ENCODE measurements at regions not wholly inside any gene's neighbourhood (a gene's known extent, or its start where the extent isn't known, plus 50 kb on each side); places are given as distances from the start of the nearest gene placed in this dataset.

DNA sequence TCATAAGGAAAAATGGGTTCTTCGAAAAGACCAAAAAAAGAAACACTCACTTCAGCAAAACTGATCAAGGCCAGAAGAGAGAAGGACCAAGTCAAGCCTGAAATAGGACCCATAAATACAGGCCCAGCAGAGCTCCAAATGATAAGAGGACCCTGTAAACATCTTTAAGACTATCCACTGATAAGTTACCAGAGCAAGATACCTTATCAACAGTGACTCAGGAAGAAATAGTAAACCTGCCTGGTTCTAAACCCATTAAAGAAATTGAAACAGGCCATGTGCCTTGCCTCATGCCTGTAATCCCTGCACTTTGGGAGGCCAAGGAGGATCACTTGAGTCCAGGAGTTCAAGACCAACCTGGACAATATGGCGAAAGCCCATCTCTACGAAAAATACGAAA is 81.8 kb upstream of the ERRFI1 start:
- no peaks in the 10 kb centered on the region for H3K27me3 ChIP-seq
- ATAC-seq (no peak), DNase-seq (no peak)
- no peak overlapping the region for H3K27ac ChIP-seq
- no peaks in the 10 kb centered on the region for H3K9me3 ChIP-seq
- H3K36me3 ChIP-seq: no peaks in the 10 kb centered on the region
- peaks cover 0 to 10% (median 0%) of the 10 kb centered on the region in 9 donors for H3K4me1 ChIP-seq
- 90 to 91% methylated on average over 4 of the region's 4 CpGs for WGBS, 2 donors
- TF ChIP-seq, protein P1, sequence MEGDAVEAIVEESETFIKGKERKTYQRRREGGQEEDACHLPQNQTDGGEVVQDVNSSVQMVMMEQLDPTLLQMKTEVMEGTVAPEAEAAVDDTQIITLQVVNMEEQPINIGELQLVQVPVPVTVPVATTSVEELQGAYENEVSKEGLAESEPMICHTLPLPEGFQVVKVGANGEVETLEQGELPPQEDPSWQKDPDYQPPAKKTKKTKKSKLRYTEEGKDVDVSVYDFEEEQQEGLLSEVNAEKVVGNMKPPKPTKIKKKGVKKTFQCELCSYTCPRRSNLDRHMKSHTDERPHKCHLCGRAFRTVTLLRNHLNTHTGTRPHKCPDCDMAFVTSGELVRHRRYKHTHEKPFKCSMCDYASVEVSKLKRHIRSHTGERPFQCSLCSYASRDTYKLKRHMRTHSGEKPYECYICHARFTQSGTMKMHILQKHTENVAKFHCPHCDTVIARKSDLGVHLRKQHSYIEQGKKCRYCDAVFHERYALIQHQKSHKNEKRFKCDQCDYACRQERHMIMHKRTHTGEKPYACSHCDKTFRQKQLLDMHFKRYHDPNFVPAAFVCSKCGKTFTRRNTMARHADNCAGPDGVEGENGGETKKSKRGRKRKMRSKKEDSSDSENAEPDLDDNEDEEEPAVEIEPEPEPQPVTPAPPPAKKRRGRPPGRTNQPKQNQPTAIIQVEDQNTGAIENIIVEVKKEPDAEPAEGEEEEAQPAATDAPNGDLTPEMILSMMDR (IDR thresholded peaks at IDR 0.05): no peak
- no peak overlapping the region for H3K4me3 ChIP-seq
- intact Hi-C loops (cut with DNase I): no loop called here

DNA sequence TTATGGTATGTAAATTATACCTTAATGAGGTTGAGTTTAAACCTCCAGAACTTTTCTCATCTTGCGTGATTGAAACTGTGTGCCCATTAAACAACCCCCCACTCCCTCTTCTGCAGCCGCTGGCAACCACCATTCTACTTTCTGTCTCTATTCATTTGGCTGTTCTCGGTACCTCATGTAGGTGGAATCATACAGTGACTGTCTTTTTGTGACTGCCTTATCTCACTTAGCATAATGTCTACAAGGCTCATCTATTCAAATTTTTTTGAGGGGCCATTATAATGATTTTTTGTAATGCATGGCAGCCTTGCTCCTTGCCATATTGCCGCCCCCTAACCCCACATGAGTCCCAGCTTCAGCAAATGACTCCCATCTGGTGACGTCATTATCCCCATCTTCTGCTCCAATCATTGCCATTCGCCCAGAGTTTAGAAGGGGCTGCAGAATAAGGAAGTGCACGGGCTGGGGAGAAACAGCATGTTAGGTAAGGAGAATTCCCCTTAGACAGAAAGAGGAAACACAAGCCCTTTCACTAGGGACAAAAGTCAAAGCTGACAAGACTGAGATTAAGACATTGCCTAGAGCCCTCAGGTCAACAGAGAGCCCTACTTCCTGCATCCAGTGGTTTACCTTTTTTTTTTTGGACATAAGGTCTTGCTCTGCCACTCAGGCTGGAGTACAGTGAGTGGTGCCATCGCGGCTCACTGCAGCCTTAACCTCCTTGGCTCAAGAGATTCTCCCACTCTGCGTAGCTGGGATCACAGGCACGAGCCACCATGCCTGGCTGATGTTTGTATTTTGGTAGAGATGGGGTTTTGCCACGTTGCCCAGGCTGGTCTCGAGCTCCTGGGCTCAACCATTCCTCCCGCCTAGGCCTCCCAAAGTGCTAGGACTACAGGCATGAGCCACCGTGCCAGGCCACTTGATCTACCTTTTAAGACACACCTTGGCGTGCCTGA is 78.4 kb upstream of the ERRFI1 start:
- ATAC-seq (no peak), DNase-seq (no peak)
- Histone ChIP-seq H3K9me3 (peaks cover 0 to under 1% (median 0%) of the 10 kb centered on the region in 11 donors), H3K27ac (peak overlapping the region in 1 of 10 donors; percentile 68), H3K36me3 (no peaks in the 10 kb centered on the region), H3K4me3 (no peak overlapping the region), H3K27me3 (no peaks in the 10 kb centered on the region), H3K4me1 (peaks cover 0 to 10% (median 0%) of the 10 kb centered on the region in 9 donors)
- TF ChIP-seq, protein P1 (IDR thresholded peaks at IDR 0.05): no peak
- WGBS, 2 donors: 81 to 82% methylated on average over 16 of the region's 16 CpGs
- intact Hi-C loops (cut with DNase I): no loop called here

DNA sequence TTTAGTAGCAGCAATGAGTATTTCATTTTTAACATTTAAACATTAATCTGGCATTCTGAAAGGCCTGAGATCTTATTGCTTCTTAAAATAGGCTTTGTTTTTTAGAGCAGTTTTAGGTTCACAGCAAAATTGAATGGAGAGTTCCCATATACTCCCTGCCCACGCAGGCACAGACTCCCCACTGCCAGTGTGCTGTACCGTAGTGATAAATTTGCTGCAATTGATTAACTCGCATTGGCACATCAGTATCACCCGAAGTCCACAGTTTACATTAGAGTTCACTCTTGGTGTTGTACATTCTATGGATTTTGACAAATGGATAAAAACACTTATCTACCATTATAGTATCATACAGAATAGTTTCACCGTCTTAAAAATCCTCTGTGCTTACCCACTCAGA is 71.8 kb upstream of the ERRFI1 start:
- DNase-seq: no peak
- Histone ChIP-seq H3K9me3 (peaks cover 0 to 5% (median 0%) of the 10 kb centered on the region in 11 donors), H3K27ac (peak overlapping the region in 9 of 10 donors; percentile 6 to 85 (median 56)), H3K4me1 (peaks cover 0 to 50% (median 19%) of the 10 kb centered on the region in 9 donors), H3K27me3 (no peaks in the 10 kb centered on the region), H3K4me3 (no peak overlapping the region), H3K36me3 (no peaks in the 10 kb centered on the region)
- peak in 1 of 8 donors; percentile 27 for ATAC-seq
- intact Hi-C loops (cut with DNase I): no loop called here
- 74 to 80% methylated on average over 5 of the region's 5 CpGs for WGBS, 2 donors
- TF ChIP-seq, protein P1 (IDR thresholded peaks at IDR 0.05): no peak

- intact Hi-C loops (cut with DNase I): no loop called here
- ATAC-seq: peak in 5 of 8 donors; percentile 28 to 77 (median 56)
- TF ChIP-seq, protein P1 (IDR thresholded peaks at IDR 0.05): no peak
These were observed 71.1 kb upstream of the ERRFI1 start for GRCh38 chr1:8097077-8097799.

More at GRCh38 chr1:8097077-8097799, 71.1 kb upstream of the ERRFI1 start:
- no peaks in the 10 kb centered on the region for H3K36me3 ChIP-seq
- H3K27me3 ChIP-seq: no peaks in the 10 kb centered on the region
- WGBS, 2 donors: 39 to 48% methylated on average over 6 of the region's 6 CpGs
- DNase-seq: no peak
- H3K4me3 ChIP-seq: no peak overlapping the region
- H3K9me3 ChIP-seq: peaks cover 0 to 5% (median 0%) of the 10 kb centered on the region in 11 donors
- H3K27ac ChIP-seq: peak overlapping the region in 9 of 10 donors; percentile 6 to 85 (median 56)
- H3K4me1 ChIP-seq: peaks cover 0 to 50% (median 19%) of the 10 kb centered on the region in 9 donors
